ENCODE measurements at regions not wholly inside any gene's neighbourhood (a gene's known extent, or its start where the extent isn't known, plus 50 kb on each side); places are given as distances from the start of the nearest gene placed in this dataset.

DNA sequence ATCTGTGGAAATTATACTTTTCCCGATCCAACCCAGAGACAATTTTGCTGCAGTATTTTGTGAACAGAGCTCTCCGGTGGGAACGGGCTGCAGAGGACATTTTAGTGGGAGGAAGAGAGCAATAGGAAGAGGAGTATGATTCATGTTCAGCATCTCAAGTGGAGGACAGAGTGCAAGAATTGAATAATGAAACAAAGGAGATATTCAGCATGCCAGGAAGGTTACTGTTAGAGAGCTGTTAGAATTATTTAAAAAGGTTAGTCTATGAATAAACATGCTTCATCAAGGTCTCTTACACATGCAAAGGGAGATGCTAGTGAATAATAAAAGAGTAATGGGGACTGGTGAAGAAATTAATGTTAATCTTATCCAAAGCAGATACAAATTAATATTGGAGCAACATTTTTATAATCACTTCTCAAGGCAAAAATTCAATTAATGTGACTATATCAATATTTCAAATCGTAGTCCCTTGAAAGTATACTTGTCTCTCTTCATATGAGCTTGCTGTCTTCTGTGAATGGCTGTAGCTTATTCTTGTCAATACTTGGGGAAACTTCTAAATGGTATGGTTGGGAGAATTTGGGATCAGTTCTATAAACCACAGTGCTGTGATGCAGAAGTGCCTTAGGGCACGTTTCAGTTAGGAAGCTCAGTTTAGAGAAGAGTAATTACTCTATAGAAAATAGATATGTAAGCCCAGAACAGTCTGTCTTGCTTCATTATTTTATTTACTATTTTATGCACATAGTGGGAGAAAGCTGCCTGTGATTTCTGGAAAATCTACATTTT, 1165.8 kb downstream of the OLFM4 start:
- no peaks in the 10 kb centered on the region for H3K4me1 ChIP-seq (ENCODE audit: control insufficient read depth, insufficient read depth, low read length, poor library complexity, severe bottlenecking)
- 35 to 37% methylated on average over 2 to 3 of the region's 5 CpGs for WGBS, 2 experiments (ENCODE audit: insufficient coverage in 2 of 2)
- H3K9me3 ChIP-seq (ENCODE audit: control insufficient read depth, low read length), result no peaks in the 10 kb centered on the region
- no peaks in the 10 kb centered on the region for H3K36me3 ChIP-seq (ENCODE audit: control insufficient read depth, insufficient read depth, low read length)
- no peak overlapping the region for H3K4me3 ChIP-seq (ENCODE audit: extremely low read depth, insufficient read depth, low read length, poor library complexity, severe bottlenecking)
- no peak overlapping the region for H3K27ac ChIP-seq (ENCODE audit: low read depth, low read length, severe bottlenecking)

GRCh38 chr13:54196684-54197083, 1168.1 kb downstream of the OLFM4 start:
- Histone ChIP-seq H3K9me3 (ENCODE audit: control insufficient read depth, low read length) (no peaks in the 10 kb centered on the region), H3K4me1 (ENCODE audit: control insufficient read depth, insufficient read depth, low read length, poor library complexity, severe bottlenecking) (no peaks in the 10 kb centered on the region), H3K36me3 (ENCODE audit: control insufficient read depth, insufficient read depth, low read length) (no peaks in the 10 kb centered on the region), H3K4me3 (ENCODE audit: extremely low read depth, insufficient read depth, low read length, poor library complexity, severe bottlenecking) (no peak overlapping the region), H3K27ac (ENCODE audit: low read depth, low read length, severe bottlenecking) (no peak overlapping the region)

DNA sequence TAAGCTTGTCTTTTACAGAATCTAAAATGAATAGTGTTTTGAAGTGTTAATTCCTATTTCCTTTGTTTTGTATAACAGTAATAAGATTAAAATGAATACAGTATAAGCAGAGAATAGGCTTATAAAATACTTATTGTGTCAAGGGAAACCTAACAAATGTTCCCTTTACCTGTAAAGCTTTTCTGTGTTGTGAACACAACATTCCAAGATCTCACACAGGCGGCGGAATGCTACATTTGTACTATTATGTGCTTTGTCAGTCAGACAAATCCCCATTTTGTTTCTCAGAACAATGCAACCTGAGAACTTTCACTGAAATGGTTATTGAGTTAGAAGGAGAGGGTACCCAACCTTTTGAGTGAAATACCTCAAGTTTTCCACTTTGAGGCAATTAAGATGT, 1170.3 kb downstream of the OLFM4 start:
- no peaks in the 10 kb centered on the region for H3K36me3 ChIP-seq (ENCODE audit: control insufficient read depth, insufficient read depth, low read length)
- H3K4me3 ChIP-seq (ENCODE audit: extremely low read depth, insufficient read depth, low read length, poor library complexity, severe bottlenecking), result no peak overlapping the region
- H3K9me3 ChIP-seq (ENCODE audit: control insufficient read depth, low read length), result no peaks in the 10 kb centered on the region
- no peak overlapping the region for H3K27ac ChIP-seq (ENCODE audit: low read depth, low read length, severe bottlenecking)
- H3K4me1 ChIP-seq (ENCODE audit: control insufficient read depth, insufficient read depth, low read length, poor library complexity, severe bottlenecking), result no peaks in the 10 kb centered on the region
- 80% methylated on average over 2 of the region's 2 CpGs; no CpG with 5 or more reads in 1 of the 2 experiments for WGBS, 2 experiments (ENCODE audit: insufficient coverage in 2 of 2)

DNA sequence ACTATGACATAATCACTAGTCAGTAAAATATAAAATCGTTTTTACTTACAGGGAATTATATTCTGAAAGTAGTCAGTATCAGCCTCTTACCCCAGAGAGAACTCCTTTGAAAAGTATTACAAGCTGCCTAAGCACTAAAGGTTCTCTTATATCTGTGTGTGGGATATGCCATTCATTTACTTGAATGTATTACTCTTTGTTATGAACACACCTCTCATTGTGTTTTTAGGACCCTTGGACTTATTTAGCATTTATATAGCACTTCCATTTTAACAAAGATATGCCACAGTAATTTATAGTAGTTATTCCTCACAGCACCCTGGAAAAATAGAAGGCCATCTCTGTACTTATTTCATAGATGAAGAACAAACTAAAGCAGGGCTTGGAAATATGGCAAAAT, 1178.0 kb downstream of the OLFM4 start:
- no peak overlapping the region for H3K27ac ChIP-seq (ENCODE audit: low read depth, low read length, severe bottlenecking)
- H3K36me3 ChIP-seq (ENCODE audit: control insufficient read depth, insufficient read depth, low read length), result no peaks in the 10 kb centered on the region
- H3K9me3 ChIP-seq (ENCODE audit: control insufficient read depth, low read length), result no peaks in the 10 kb centered on the region
- no peak overlapping the region for H3K4me3 ChIP-seq (ENCODE audit: extremely low read depth, insufficient read depth, low read length, poor library complexity, severe bottlenecking)
- no CpG with 5 or more reads among the region's 1 CpG for WGBS, 2 experiments (ENCODE audit: insufficient coverage in 2 of 2)
- H3K4me1 ChIP-seq (ENCODE audit: control insufficient read depth, insufficient read depth, low read length, poor library complexity, severe bottlenecking), result no peaks in the 10 kb centered on the region

- WGBS, 2 experiments (ENCODE audit: insufficient coverage in 2 of 2), result 50 to 100% methylated on average over 1 to 2 of the region's 2 CpGs
- Histone ChIP-seq H3K4me3 (ENCODE audit: extremely low read depth, insufficient read depth, low read length, poor library complexity, severe bottlenecking) (no peak overlapping the region), H3K9me3 (ENCODE audit: control insufficient read depth, low read length) (no peaks in the 10 kb centered on the region), H3K36me3 (ENCODE audit: control insufficient read depth, insufficient read depth, low read length) (no peaks in the 10 kb centered on the region), H3K4me1 (ENCODE audit: control insufficient read depth, insufficient read depth, low read length, poor library complexity, severe bottlenecking) (no peaks in the 10 kb centered on the region), H3K27ac (ENCODE audit: low read depth, low read length, severe bottlenecking) (no peak overlapping the region)
Measured at GRCh38 chr13:54210397-54211049, 1181.9 kb downstream of the OLFM4 start.

DNA sequence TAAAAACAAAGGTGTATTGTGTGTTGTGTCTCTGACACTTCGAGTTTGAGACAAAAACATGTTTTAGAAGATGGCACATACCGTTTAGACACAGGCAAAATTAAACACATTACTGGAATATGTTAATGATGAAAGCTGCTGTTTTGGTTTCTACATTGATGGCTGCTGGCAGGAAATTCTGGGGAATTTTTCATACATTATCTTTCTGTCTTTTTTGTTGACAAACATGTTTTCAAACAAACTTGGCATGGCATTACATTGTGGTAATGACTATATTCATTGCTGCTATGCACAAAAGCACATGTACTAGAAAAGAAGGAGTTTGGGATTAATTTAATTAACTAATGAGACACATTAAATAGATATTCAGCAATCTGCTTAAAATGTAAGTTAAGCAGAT, 1187.6 kb downstream of the OLFM4 start:
- no peak overlapping the region for H3K4me3 ChIP-seq (ENCODE audit: extremely low read depth, insufficient read depth, low read length, poor library complexity, severe bottlenecking)
- no peaks in the 10 kb centered on the region for H3K9me3 ChIP-seq (ENCODE audit: control insufficient read depth, low read length)
- WGBS, 2 experiments (ENCODE audit: insufficient coverage in 2 of 2), result 94% methylated on average over 2 of the region's 2 CpGs; no CpG with 5 or more reads in 1 of the 2 experiments
- no peaks in the 10 kb centered on the region for H3K4me1 ChIP-seq (ENCODE audit: control insufficient read depth, insufficient read depth, low read length, poor library complexity, severe bottlenecking)
- H3K36me3 ChIP-seq (ENCODE audit: control insufficient read depth, insufficient read depth, low read length), result no peaks in the 10 kb centered on the region
- H3K27ac ChIP-seq (ENCODE audit: low read depth, low read length, severe bottlenecking), result no peak overlapping the region

- no peak overlapping the region for H3K4me3 ChIP-seq (ENCODE audit: extremely low read depth, insufficient read depth, low read length, poor library complexity, severe bottlenecking)
- H3K4me1 ChIP-seq (ENCODE audit: control insufficient read depth, insufficient read depth, low read length, poor library complexity, severe bottlenecking), result no peaks in the 10 kb centered on the region
- no peaks in the 10 kb centered on the region for H3K36me3 ChIP-seq (ENCODE audit: control insufficient read depth, insufficient read depth, low read length)
- H3K9me3 ChIP-seq (ENCODE audit: control insufficient read depth, low read length), result no peaks in the 10 kb centered on the region
- H3K27ac ChIP-seq (ENCODE audit: low read depth, low read length, severe bottlenecking), result no peak overlapping the region
- WGBS, 2 experiments (ENCODE audit: insufficient coverage in 2 of 2), result 67% methylated on average over 1 of the region's 1 CpG; no CpG with 5 or more reads in 1 of the 2 experiments
Measured at GRCh38 chr13:54226876-54227275, 1198.3 kb downstream of the OLFM4 start.

DNA sequence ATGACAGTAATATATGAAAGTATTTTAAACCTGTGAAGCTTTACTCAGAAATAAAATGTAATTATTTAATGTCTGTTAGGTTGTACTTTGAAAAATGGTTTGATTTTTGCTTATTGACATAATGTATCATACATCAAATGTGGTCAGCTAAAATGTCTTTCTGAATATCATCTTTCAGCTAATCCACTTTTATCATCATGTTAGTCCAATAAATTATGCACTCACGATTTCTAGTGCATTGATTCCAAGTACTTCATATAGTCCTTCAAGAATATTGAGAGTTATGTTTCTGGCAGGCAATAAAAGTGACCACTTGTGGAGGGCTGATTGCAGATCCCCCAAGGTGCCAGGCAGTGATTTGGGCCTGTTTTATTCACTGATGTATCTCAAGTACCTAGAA, 1204.1 kb downstream of the OLFM4 start:
- no peak overlapping the region for H3K27ac ChIP-seq (ENCODE audit: low read depth, low read length, severe bottlenecking)
- no peak overlapping the region for H3K4me3 ChIP-seq (ENCODE audit: extremely low read depth, insufficient read depth, low read length, poor library complexity, severe bottlenecking)
- WGBS, 2 experiments (ENCODE audit: insufficient coverage in 2 of 2), result no CpG with 5 or more reads among the region's 1 CpG
- no peaks in the 10 kb centered on the region for H3K36me3 ChIP-seq (ENCODE audit: control insufficient read depth, insufficient read depth, low read length)
- no peaks in the 10 kb centered on the region for H3K4me1 ChIP-seq (ENCODE audit: control insufficient read depth, insufficient read depth, low read length, poor library complexity, severe bottlenecking)
- H3K9me3 ChIP-seq (ENCODE audit: control insufficient read depth, low read length), result no peaks in the 10 kb centered on the region

DNA sequence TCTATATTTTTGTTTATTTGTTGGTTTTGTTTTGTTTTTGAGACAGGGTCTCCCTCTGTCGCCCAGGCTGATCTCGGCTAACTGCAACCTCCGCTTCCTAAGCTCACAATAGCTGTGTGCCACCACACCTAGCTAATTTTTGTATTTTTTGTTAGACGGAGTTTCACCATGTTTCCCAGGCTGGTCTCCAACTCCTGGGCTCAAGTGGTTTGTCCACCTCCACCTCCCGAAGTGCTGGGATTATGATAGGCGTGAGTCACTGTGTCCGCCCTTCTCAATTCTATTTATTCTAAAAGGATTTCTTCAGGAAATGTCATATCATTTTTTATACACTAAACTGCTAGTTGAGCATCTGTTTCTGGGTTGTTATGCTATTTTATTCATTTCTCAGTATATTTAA, 1206.0 kb downstream of the OLFM4 start:
- WGBS, 2 experiments (ENCODE audit: insufficient coverage in 2 of 2), result 87 to 90% methylated on average over 2 of the region's 7 CpGs
- Histone ChIP-seq H3K36me3 (ENCODE audit: control insufficient read depth, insufficient read depth, low read length) (no peaks in the 10 kb centered on the region), H3K9me3 (ENCODE audit: control insufficient read depth, low read length) (no peaks in the 10 kb centered on the region), H3K27ac (ENCODE audit: low read depth, low read length, severe bottlenecking) (no peak overlapping the region), H3K4me3 (ENCODE audit: extremely low read depth, insufficient read depth, low read length, poor library complexity, severe bottlenecking) (no peak overlapping the region), H3K4me1 (ENCODE audit: control insufficient read depth, insufficient read depth, low read length, poor library complexity, severe bottlenecking) (no peaks in the 10 kb centered on the region)

DNA sequence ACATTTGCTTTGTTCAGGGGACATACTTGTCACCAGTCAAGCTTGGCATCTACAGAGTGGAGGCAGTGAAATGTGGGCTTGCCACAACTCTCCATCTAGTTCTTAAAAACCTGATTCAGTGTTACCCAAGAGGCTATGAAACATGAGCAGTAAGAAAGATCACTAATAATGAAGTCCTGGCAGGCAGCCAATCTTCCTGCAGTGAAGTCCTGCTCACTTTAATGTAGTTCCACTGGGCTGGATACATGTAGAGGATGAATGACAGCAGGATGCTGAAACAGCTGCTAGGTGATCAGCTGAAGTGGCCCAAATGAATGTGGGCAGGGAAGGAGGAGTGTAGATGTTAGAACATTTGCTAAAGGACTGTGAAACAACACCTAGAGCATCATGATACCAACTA, 1213.1 kb downstream of the OLFM4 start:
- no peaks in the 10 kb centered on the region for H3K9me3 ChIP-seq (ENCODE audit: control insufficient read depth, low read length)
- H3K4me1 ChIP-seq (ENCODE audit: control insufficient read depth, insufficient read depth, low read length, poor library complexity, severe bottlenecking), result no peaks in the 10 kb centered on the region
- H3K4me3 ChIP-seq (ENCODE audit: extremely low read depth, insufficient read depth, low read length, poor library complexity, severe bottlenecking), result no peak overlapping the region
- H3K36me3 ChIP-seq (ENCODE audit: control insufficient read depth, insufficient read depth, low read length), result no peaks in the 10 kb centered on the region
- no peak overlapping the region for H3K27ac ChIP-seq (ENCODE audit: low read depth, low read length, severe bottlenecking)

- Histone ChIP-seq H3K4me3 (ENCODE audit: extremely low read depth, insufficient read depth, low read length, poor library complexity, severe bottlenecking) (no peak overlapping the region), H3K4me1 (ENCODE audit: control insufficient read depth, insufficient read depth, low read length, poor library complexity, severe bottlenecking) (no peaks in the 10 kb centered on the region), H3K27ac (ENCODE audit: low read depth, low read length, severe bottlenecking) (no peak overlapping the region), H3K36me3 (ENCODE audit: control insufficient read depth, insufficient read depth, low read length) (no peaks in the 10 kb centered on the region), H3K9me3 (ENCODE audit: control insufficient read depth, low read length) (no peaks in the 10 kb centered on the region)
- 85 to 86% methylated on average over 2 to 3 of the region's 3 CpGs for WGBS, 2 experiments (ENCODE audit: insufficient coverage in 2 of 2)
Measured at GRCh38 chr13:54248306-54248705, 1219.7 kb downstream of the OLFM4 start.

All from mesodermal cell (in vitro differentiated cells).